Smooth muscle cell (in vitro differentiated cells): ENCODE measurements at regions not wholly inside any gene's neighbourhood (a gene's known extent, or its start where the extent isn't known, plus 50 kb on each side); places are given as distances from the start of the nearest gene placed in this dataset.

ENCODE experiments used
- DNase-seq: peaks from one replicate; lab custom pipeline; 2025; ENCODE audit not compliant: unreplicated experiment; lab: John Stamatoyannopoulos, UW
- H2AFZ ChIP-seq: fragments of 200-600 bp; sonication (generic); 2 replicates; pipeline ENCODE4 v1.6.0; 2016; ENCODE audit warnings: antibody characterized with exemption, low read depth, mild to moderate bottlenecking
- H3F3A ChIP-seq: fragments of 200-600 bp; sonication (generic); 2 replicates; pipeline ENCODE4 v1.6.0; 2017; ENCODE audit warnings: antibody characterized with exemption, low read depth
- H3K27ac ChIP-seq: fragments of 200-600 bp; sonication (generic); 2 replicates; pipeline ENCODE4 v1.5.1; 2016; ENCODE audit warnings: low read depth, mild to moderate bottlenecking
- H3K27me3 ChIP-seq: fragments of 200-600 bp; sonication (generic); 2 replicates; pipeline ENCODE4 v1.6.1; 2016; ENCODE audit warnings: low read depth, mild to moderate bottlenecking
- H3K36me3 ChIP-seq: fragments of 200-600 bp; sonication (generic); 2 replicates; pipeline ENCODE4 v1.5.1; 2016; ENCODE audit warnings: low read depth
- H3K4me1 ChIP-seq: fragments of 200-600 bp; sonication (generic); 2 replicates; pipeline ENCODE4 v1.5.1; 2016; ENCODE audit warnings: low read depth
- H3K4me2 ChIP-seq: fragments of 200-600 bp; sonication (generic); 2 replicates; pipeline ENCODE4 v1.6.0; 2016; ENCODE audit warnings: mild to moderate bottlenecking
- H3K4me3 ChIP-seq: fragments of 200-600 bp; sonication (generic); 2 replicates; pipeline ENCODE4 v1.5.1; 2016; ENCODE audit warnings: mild to moderate bottlenecking
- H3K79me2 ChIP-seq: fragments of 200-600 bp; sonication (generic); 2 replicates; pipeline ENCODE4 v1.6.0; 2016; ENCODE audit warnings: low read depth, mild to moderate bottlenecking
- H3K9ac ChIP-seq: fragments of 200-600 bp; sonication (generic); 2 replicates; pipeline ENCODE4 v1.6.0; 2016; ENCODE audit warnings: low read depth
- H3K9me3 ChIP-seq: fragments of 200-600 bp; sonication (generic); replicated peaks from 2 replicates; pipeline ENCODE4 v1.5.1; 2016; ENCODE audit warnings: low read depth
- H4K20me1 ChIP-seq: fragments of 200-600 bp; sonication (generic); 2 replicates; pipeline ENCODE4 v1.6.0; 2016; ENCODE audit warnings: low read depth
- WGBS: methylation state at CpG from one replicate; pipeline ENCODE4 v1.1.7; 2016; ENCODE audit warnings: low lambda C conversion rate; 5-methylcytosine and 5-hydroxymethylcytosine counted together
- TF ChIP-seq, protein P1 (sequence below): fragments of 200-600 bp; sonication (generic); IDR thresholded peaks from 2 replicates; pipeline ENCODE4 v1.5.1; 2017; ENCODE audit warnings: borderline replicate concordance, mild to moderate bottlenecking, antibody characterized with exemption; ENCODE audit not compliant: insufficient read depth, poor library complexity, severe bottlenecking

DNA sequence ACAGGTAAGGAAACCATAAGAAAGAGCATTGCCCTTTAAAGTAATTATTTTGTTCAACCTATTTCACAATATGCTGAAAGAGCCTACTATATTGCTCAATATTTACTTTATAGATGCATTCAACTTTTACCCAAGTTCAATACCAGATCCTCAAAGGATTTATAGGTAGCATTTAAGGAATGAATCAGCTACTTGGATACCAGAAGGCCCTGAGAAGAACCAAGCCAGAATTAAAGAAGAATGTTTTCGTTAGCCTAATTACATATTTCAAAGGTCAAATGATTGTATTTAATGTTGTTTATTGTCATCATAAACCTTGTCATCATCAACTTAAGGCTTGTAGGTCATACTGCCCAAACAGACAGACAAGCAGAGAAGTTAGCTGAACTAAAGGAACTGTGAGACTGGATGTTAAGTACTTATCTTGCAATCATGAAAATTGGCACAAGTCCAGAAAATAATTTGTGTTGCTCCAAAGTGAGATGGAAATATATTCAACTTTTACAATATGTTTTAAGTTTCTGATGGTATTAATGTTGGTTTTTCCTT, 636.7 kb downstream of the RFPL4B start:
- H3K4me1 ChIP-seq: no peaks in the 10 kb centered on the region
- TF ChIP-seq, protein P1, sequence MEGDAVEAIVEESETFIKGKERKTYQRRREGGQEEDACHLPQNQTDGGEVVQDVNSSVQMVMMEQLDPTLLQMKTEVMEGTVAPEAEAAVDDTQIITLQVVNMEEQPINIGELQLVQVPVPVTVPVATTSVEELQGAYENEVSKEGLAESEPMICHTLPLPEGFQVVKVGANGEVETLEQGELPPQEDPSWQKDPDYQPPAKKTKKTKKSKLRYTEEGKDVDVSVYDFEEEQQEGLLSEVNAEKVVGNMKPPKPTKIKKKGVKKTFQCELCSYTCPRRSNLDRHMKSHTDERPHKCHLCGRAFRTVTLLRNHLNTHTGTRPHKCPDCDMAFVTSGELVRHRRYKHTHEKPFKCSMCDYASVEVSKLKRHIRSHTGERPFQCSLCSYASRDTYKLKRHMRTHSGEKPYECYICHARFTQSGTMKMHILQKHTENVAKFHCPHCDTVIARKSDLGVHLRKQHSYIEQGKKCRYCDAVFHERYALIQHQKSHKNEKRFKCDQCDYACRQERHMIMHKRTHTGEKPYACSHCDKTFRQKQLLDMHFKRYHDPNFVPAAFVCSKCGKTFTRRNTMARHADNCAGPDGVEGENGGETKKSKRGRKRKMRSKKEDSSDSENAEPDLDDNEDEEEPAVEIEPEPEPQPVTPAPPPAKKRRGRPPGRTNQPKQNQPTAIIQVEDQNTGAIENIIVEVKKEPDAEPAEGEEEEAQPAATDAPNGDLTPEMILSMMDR: no peak

DNA sequence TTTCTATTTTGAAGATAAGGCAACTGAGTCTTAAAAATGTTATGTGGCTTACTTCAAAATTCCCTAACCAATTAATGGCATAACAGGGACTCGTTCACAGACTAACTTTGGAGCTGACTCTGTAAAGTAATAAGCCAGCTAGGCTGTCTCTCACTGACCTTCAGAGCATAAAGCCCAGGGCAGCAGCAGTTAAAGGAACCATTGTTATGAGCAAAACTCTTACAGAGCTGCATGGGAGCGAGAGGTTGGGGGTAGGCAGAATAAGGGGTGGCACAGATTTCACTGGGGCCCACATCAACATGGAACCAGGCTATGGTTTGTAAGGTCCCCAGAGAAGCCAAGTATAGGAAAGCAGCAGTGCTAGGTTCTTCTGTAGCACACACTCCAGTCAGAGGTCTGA, 637.8 kb downstream of the RFPL4B start:
- Histone ChIP-seq H3K27me3 (no peaks in the 10 kb centered on the region), H3K9me3 (no peaks in the 10 kb centered on the region), H3K4me1 (no peaks in the 10 kb centered on the region), H3K79me2 (no peaks in the 10 kb centered on the region), H3F3A (no peaks in the 10 kb centered on the region), H3K4me2 (no peak overlapping the region), H3K27ac (no peak overlapping the region), H4K20me1 (no peaks in the 10 kb centered on the region), H3K9ac (no peak overlapping the region), H3K4me3 (no peak overlapping the region), H3K36me3 (peaks cover 7% of the 10 kb centered on the region), H2AFZ (no peak overlapping the region)
- TF ChIP-seq, protein P1: no peak
- 75% methylated on average over 2 of the region's 2 CpGs for WGBS
- DNase-seq: no peak

More for the DNA sequence above, 636.7 kb downstream of the RFPL4B start:
- Histone ChIP-seq H3K4me2 (no peak overlapping the region), H3K79me2 (no peaks in the 10 kb centered on the region), H4K20me1 (no peaks in the 10 kb centered on the region), H3K27me3 (no peaks in the 10 kb centered on the region), H3K27ac (no peak overlapping the region), H2AFZ (no peak overlapping the region), H3K36me3 (peaks cover 2% of the 10 kb centered on the region), H3K4me3 (no peak overlapping the region), H3K9me3 (no peaks in the 10 kb centered on the region), H3F3A (no peaks in the 10 kb centered on the region), H3K9ac (no peak overlapping the region)
- 80% methylated on average over 1 of the region's 1 CpG for WGBS
- DNase-seq: no peak

DNA sequence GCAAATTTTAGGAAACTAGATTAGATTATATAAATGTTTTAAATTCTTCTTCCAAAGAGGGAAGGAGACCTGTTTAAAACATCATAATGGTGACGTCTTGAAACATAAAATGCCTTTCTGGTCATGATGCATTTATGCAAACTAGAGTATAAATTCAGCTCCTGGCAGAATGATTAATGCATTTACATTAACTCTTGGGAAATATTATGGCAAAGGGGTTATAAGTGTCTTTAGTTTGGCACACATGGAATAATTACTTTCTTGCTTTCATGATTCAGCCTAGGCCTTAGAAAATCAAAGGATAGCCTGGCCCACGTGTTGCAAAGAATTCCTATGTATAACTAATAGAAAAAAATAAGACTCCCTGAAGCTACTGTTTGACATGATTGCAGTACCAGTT, 639.2 kb downstream of the RFPL4B start:
- Histone ChIP-seq H2AFZ (no peak overlapping the region), H3K4me3 (no peak overlapping the region), H3K9ac (no peak overlapping the region), H3F3A (no peaks in the 10 kb centered on the region), H3K9me3 (no peaks in the 10 kb centered on the region), H3K27me3 (no peaks in the 10 kb centered on the region), H3K4me2 (no peak overlapping the region), H3K4me1 (no peaks in the 10 kb centered on the region), H3K79me2 (no peaks in the 10 kb centered on the region), H3K36me3 (peaks cover 7% of the 10 kb centered on the region), H4K20me1 (no peaks in the 10 kb centered on the region), H3K27ac (no peak overlapping the region)
- no peak for DNase-seq
- TF ChIP-seq, protein P1: no peak
- 83% methylated on average over 2 of the region's 2 CpGs for WGBS

DNA sequence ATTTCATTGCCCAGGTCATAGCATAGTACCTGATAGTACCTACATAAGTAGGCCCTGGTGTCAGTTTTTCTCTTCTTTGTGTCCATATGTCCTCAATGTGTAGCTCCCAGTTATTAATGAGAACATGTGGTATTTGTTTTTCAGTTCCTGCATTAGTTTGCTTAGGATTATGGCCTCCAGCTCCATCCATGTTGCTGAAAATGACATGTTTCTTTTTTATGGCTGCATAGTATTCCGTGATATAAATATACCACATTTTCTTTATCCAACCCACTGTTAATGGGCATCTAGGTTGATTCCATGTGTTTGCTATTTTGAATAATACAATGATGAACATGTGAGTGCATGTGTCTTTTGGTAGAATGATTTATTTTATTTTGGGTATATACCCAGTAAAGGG, 641.6 kb downstream of the RFPL4B start:
- TF ChIP-seq, protein P1: no peak
- Histone ChIP-seq H3K9ac (no peak overlapping the region), H3K9me3 (no peaks in the 10 kb centered on the region), H2AFZ (no peak overlapping the region), H3K4me2 (no peak overlapping the region), H3F3A (no peaks in the 10 kb centered on the region), H3K4me3 (no peak overlapping the region), H4K20me1 (no peaks in the 10 kb centered on the region), H3K36me3 (peaks cover 7% of the 10 kb centered on the region), H3K79me2 (no peaks in the 10 kb centered on the region), H3K27ac (no peak overlapping the region), H3K4me1 (peaks cover 4% of the 10 kb centered on the region), H3K27me3 (no peaks in the 10 kb centered on the region)
- DNase-seq: no peak
- 94% methylated on average over 1 of the region's 1 CpG for WGBS
